HL-60 (cell line): ENCODE measurements at regions not wholly inside any gene's neighbourhood (a gene's known extent, or its start where the extent isn't known, plus 50 kb on each side); places are given as distances from the start of the nearest gene placed in this dataset.

Source experiments
- GABPA ChIP-seq: IDR thresholded peaks from 2 replicates; pipeline ENCODE4 v1.6.1; 2012; ENCODE audit warnings: low read depth
- POLR2AphosphoS5 ChIP-seq: IDR thresholded peaks from 2 replicates; pipeline ENCODE4 v1.6.1; 2012; ENCODE audit warnings: low read depth
- TF ChIP-seq, protein P1 (sequence below): IDR thresholded peaks from one replicate; pipeline ENCODE4 v1.5.1; 2011; ENCODE audit warnings: low read length, control low read depth, inconsistent platforms; ENCODE audit not compliant: insufficient read depth
- TF ChIP-seq, protein P2 (sequence below): IDR thresholded peaks from 2 replicates; pipeline ENCODE4 v1.6.1; 2012; ENCODE audit warnings: low read depth; ENCODE audit not compliant: insufficient replicate concordance

DNA sequence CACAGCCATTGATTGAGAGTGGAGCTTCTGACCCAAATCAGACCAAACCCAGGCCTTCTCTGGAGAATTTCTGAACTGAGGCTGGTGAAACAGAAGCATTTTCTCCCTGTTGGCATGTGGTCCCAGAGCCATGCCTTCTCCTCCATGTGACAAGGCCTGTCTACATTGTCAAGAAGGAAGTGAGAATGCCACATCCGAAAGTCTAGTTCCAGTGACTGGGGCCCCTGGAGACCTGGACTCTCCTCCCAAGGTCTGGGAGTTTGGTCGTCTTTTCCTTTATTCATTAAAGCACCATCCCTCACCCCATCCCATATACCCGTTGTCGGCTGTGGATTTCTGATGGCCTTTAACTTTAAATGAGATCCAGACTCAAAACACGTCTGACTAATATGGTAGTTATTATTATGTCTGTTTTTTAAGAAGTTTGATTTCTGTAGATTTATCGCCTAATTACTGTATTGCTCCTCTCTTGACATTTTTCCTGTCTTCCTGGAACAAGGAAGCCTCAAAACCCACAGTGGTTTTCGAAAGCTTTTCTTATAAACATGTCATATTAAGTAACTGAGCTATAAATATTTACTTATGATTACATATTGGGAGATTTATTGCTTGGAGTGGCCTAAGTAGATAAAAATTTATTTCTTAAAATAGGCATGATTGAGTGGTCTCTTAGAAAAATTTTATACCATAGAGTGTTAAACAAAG lies 128.3 kb upstream of the FRY start:
- TF ChIP-seq POLR2AphosphoS5: no peak
- no peak for TF ChIP-seq GABPA
- TF ChIP-seq, protein P1, sequence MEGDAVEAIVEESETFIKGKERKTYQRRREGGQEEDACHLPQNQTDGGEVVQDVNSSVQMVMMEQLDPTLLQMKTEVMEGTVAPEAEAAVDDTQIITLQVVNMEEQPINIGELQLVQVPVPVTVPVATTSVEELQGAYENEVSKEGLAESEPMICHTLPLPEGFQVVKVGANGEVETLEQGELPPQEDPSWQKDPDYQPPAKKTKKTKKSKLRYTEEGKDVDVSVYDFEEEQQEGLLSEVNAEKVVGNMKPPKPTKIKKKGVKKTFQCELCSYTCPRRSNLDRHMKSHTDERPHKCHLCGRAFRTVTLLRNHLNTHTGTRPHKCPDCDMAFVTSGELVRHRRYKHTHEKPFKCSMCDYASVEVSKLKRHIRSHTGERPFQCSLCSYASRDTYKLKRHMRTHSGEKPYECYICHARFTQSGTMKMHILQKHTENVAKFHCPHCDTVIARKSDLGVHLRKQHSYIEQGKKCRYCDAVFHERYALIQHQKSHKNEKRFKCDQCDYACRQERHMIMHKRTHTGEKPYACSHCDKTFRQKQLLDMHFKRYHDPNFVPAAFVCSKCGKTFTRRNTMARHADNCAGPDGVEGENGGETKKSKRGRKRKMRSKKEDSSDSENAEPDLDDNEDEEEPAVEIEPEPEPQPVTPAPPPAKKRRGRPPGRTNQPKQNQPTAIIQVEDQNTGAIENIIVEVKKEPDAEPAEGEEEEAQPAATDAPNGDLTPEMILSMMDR: no peak
- TF ChIP-seq, protein P2, sequence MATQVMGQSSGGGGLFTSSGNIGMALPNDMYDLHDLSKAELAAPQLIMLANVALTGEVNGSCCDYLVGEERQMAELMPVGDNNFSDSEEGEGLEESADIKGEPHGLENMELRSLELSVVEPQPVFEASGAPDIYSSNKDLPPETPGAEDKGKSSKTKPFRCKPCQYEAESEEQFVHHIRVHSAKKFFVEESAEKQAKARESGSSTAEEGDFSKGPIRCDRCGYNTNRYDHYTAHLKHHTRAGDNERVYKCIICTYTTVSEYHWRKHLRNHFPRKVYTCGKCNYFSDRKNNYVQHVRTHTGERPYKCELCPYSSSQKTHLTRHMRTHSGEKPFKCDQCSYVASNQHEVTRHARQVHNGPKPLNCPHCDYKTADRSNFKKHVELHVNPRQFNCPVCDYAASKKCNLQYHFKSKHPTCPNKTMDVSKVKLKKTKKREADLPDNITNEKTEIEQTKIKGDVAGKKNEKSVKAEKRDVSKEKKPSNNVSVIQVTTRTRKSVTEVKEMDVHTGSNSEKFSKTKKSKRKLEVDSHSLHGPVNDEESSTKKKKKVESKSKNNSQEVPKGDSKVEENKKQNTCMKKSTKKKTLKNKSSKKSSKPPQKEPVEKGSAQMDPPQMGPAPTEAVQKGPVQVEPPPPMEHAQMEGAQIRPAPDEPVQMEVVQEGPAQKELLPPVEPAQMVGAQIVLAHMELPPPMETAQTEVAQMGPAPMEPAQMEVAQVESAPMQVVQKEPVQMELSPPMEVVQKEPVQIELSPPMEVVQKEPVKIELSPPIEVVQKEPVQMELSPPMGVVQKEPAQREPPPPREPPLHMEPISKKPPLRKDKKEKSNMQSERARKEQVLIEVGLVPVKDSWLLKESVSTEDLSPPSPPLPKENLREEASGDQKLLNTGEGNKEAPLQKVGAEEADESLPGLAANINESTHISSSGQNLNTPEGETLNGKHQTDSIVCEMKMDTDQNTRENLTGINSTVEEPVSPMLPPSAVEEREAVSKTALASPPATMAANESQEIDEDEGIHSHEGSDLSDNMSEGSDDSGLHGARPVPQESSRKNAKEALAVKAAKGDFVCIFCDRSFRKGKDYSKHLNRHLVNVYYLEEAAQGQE: no peak
